ES-I3 (cell line): ENCODE measurements at regions not wholly inside any gene's neighbourhood (a gene's known extent, or its start where the extent isn't known, plus 50 kb on each side); places are given as distances from the start of the nearest gene placed in this dataset.
"Not testable (repeated sequence)": the region's sequence is repeated elsewhere in the genome, so short reads cannot be mapped to it uniquely, and the experiment has no call there.

Source experiments
- H3K36me3 ChIP-seq: 2 replicates; pipeline ENCODE4 v1.6.1; 2013; ENCODE audit warnings: mild to moderate bottlenecking, low read length, control low read depth, moderate library complexity; ENCODE audit not compliant: insufficient read depth
- H3K4me1 ChIP-seq: 2 replicates; pipeline ENCODE4 v1.6.1; 2013; ENCODE audit warnings: mild to moderate bottlenecking, control low read depth, low read length; ENCODE audit not compliant: insufficient read depth
- H3K9ac ChIP-seq: 2 replicates; pipeline ENCODE4 v1.6.1; 2013; ENCODE audit warnings: low read depth, mild to moderate bottlenecking, low read length, moderate library complexity
- H3K9me3 ChIP-seq: 2 replicates; pipeline ENCODE4 v1.6.1; 2013; ENCODE audit warnings: mild to moderate bottlenecking, low read length, moderate library complexity; ENCODE audit not compliant: control insufficient read depth, insufficient read depth

DNA sequence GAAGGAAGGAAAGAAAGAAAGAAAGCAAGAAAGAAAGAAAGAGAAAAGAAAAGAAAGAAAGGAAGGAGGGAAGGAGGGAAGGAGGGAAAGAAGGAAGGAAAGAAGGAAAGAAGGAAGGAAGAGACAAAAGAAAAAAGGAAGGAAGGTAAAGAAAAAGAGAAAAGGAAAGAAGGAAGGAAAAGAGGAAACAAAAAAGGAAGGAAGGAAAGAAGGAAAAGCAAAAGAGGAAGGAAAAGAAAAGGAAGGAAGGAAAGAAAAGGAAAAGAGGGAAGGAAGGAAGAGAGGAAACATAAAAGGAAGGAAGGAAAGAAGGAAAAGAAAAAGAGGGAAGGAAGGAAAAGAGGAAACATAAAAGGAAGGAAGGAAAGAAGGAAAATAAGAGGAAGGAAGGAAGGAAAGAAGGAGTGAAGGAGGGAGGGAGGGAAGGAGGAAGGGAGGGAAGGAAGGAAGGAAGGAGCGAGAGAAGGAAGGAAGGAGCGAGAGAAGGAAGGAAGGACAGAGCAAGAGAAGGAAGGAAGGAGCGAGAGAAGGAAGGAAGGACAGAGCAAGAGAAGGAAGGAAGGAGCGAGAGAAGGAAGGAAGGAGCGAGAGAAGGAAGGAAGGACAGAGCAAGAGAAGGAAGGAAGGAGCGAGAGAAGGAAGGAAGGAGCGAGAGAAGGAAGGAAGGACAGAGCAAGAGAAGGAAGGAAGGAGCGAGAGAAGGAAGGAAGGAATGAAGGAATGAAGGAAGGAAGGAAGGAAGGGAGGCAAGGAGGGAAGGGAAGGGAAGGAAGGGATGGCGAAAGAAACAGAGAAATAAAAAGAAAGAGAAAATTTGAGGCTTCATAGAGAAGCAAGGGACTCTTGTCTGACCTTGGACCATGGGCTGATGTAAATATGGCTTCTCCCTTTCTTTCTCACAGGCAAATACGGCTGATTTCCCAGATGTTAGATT is 266.3 kb downstream of the ASMT start:
- H3K9me3 ChIP-seq = peaks cover 11% of the 10 kb centered on the region
- H3K4me1 ChIP-seq, H3K36me3 ChIP-seq, H3K9ac ChIP-seq: not testable (repeated sequence)

DNA sequence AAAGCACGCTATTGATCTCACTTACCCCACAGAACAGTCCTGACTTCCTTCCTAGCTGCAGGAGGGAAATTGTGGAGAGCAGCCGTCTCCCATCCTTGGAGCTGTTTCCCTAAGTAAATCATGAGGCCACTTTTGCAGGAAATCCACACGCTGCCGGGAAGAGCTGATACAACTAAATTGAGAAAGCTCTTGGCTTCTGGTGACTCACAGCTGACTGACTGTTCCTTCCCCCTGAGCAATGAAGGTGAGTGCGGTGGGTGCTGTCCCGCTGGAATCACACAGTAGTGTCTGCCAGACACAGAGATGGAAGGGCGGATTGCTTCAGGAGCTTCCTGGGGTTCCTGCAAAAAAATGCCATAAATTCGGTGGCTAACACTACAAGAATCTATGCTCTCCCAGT is 268.9 kb downstream of the ASMT start:
- Histone ChIP-seq H3K9me3 (peaks cover 20% of the 10 kb centered on the region), H3K9ac (no peak overlapping the region), H3K4me1 (no peaks in the 10 kb centered on the region), H3K36me3 (no peaks in the 10 kb centered on the region)

DNA sequence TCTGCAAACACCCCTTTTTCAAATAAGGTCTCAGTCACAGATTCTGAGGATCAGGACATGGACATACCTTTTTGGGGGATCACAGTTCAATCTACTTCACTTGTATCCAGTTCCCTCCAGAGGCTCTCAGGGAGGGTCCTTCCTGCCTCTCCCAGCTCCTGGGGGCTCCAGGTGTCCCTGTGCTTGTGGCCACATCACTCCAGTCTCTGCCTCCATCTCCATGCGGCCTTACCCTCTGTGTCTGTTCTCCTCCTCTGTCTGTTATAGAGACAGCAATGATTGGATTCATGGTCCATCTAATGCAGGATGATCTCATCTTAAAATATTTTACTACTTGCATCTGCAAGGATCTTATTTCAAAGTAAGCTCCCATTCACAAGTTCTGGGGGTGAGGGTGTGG is 269.6 kb downstream of the ASMT start:
- peaks cover 16% of the 10 kb centered on the region for H3K9me3 ChIP-seq
- H3K36me3 ChIP-seq = no peaks in the 10 kb centered on the region
- H3K9ac ChIP-seq = no peak overlapping the region
- no peaks in the 10 kb centered on the region for H3K4me1 ChIP-seq

DNA sequence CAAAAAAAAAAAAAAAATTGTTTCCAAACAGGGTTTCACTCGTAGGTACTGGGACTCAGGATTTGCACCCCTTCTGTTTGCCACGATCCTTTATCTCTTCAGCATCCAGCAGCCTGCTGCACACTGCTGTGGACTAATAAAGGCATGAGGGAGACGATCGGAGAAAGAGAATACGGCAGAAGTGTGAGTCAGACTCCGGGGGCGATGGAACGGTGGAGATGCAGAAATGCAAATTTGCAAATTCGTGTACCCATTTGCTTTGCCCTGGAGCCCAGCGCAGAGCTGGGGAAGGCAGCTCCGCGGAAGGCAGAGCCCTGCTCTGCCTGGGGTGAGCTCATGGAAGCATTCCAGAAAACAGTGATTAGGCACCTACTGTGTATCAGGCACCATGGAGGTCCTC is 270.3 kb downstream of the ASMT start:
- Histone ChIP-seq H3K4me1 (no peaks in the 10 kb centered on the region), H3K9ac (no peak overlapping the region), H3K9me3 (peaks cover 14% of the 10 kb centered on the region), H3K36me3 (no peaks in the 10 kb centered on the region)

DNA sequence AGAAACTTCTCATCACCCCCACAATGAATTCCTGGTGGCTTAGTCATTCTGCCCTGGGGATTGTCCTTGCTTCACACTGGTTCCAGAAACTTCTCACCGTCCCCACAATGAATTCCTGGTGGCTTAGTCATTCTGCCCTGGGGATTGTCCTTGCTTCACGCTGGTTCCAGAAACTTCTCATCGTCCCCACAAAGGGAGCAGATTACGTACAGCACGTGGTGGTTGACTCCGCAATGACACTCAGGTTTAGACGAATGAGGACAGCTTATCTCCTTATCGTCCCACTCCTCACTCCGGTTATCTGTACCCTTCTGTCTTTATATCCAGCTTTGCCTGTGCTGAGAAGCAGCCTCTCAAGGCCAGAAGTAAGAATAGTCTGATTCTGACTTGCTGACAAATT is 273.4 kb downstream of the ASMT start:
- not testable (repeated sequence) for H3K36me3 ChIP-seq, H3K9ac ChIP-seq, H3K4me1 ChIP-seq
- peaks cover 14% of the 10 kb centered on the region for H3K9me3 ChIP-seq

DNA sequence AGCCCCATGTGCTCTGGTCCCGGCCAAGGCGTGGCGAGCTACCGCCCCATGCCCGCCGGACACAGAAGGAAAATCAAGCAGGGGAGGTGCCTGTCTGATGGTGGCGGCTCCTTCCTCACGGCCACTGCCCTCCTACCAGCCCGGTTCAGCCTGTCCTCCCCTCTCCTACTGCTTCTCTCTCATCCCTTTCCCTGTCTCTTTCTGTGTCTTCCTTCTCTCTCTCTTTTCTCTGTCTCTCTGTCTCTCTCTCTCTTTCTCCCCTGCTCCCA is 279.1 kb downstream of the ASMT start:
- Histone ChIP-seq H3K4me1 (no peaks in the 10 kb centered on the region), H3K9me3 (no peaks in the 10 kb centered on the region; the same call in 1 of the 2 replicates), H3K9ac (no peak overlapping the region), H3K36me3 (no peaks in the 10 kb centered on the region)

DNA sequence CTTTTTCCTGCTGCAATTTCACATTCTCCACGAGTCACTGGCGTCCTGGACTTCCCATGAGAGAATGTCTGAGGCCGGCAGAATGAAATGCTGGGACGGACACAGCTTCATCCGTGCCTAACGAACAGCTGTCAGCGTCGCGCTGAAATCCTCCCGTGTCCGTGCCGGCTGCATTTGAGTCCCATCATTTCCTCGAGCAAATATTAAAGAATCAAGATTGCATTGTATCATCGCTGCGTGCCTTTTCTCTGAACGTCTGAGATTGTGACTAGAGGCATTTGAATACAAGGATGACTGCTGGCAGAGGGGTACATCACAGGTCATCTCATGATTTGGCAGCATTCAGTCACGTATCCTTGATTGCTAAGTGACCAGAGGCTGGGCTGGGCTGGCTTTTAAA is 279.9 kb downstream of the ASMT start:
- Histone ChIP-seq H3K36me3 (no peaks in the 10 kb centered on the region), H3K9ac (no peak overlapping the region), H3K9me3 (no peaks in the 10 kb centered on the region), H3K4me1 (peaks cover 3% of the 10 kb centered on the region; the same call in 1 of the 2 replicates)

DNA sequence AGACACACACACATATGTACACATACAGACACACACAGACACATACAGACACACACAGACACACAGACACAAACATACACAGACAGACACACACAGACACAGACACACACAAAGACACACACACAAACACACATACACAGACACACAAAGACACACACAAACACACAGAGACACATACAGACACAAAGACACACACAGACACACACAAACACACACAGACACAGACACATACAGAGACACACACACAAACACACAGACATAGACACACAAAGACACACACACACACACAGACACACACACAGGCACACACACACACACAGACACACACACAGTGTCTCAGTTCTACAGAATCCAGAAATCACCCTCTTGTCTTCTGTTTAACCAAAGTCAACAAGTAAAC is 280.7 kb downstream of the ASMT start:
- Histone ChIP-seq H3K4me1 (peaks cover 5% of the 10 kb centered on the region; the same call in 1 of the 2 replicates), H3K9ac (no peak overlapping the region), H3K36me3 (no peaks in the 10 kb centered on the region), H3K9me3 (no peaks in the 10 kb centered on the region)

DNA sequence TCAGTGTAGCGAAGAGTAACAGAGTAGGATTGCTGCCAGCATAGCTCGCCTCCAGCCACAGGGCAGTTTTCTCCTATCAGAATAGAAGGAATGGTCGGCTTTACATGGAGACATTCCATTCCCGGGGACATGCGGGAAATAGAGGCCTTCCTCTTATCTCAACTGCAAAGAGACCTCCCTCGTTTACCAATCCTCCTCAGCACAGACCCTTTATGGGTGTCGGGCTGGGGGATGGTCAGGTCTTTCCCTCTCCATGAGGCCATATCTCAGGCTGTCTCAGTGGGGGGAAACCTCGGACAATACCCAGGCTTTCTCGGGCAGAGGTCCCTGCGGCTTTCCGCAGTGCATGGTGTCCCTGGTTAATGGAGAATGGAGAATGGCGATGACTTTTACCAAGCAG is 285.0 kb downstream of the ASMT start:
- peaks cover 5% of the 10 kb centered on the region; the same call in 1 of the 2 replicates for H3K4me1 ChIP-seq
- H3K9me3 ChIP-seq = no peaks in the 10 kb centered on the region
- no peaks in the 10 kb centered on the region for H3K36me3 ChIP-seq
- H3K9ac ChIP-seq = no peak overlapping the region

DNA sequence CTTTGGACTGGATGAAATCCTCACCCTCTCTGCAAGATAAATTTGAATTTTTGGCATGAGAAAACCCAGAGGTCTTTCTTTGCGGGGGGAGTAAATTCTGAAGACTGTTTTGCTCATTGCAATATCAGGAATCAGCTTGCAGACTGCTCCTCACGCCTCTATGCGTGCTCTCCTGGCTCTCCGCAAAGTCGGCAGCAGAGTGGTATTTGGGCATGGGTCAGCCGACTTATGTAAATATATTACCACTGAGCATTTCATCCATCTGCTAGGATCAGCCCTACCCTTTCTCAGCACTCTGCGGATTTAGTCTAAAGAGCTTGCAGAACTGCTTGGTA is 288.0 kb downstream of the ASMT start:
- Histone ChIP-seq H3K4me1 (peaks cover 5% of the 10 kb centered on the region; the same call in 1 of the 2 replicates), H3K9me3 (no peaks in the 10 kb centered on the region), H3K9ac (no peak overlapping the region), H3K36me3 (no peaks in the 10 kb centered on the region)

DNA sequence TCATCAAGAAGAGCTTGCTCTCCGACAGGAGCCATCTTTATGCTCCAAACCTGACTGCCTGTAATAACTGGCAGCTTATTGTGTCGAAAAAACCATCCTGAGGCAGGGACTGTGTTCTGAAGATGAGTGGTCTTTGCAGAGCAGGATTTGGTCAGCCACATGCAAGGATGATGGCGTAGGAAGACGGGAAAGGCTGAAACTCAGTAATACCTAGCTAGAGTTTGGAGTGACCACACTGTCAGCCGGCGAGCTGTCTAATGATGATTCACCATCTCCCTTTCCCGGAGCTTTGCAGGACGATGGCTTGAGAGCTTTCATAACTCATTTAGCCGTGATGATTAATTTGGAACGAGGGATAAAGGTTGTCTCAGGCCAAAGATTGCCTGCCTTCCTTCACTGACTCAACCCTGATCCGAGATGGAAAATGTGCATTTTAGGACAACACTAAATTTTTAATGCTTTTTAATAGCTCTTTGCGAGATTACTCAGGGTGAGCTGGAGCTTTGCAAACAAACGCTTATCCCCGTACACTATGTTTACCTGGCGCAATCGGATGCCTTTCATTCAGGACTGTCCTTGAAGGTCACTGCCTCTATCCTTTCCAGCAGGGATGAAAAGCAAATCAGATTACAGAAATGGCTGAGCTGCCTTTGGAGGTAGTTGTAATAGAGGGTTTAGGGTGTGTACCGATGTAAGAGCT is 288.5 kb downstream of the ASMT start:
- H3K4me1 ChIP-seq = peaks cover 5% of the 10 kb centered on the region; the same call in 1 of the 2 replicates
- no peaks in the 10 kb centered on the region for H3K36me3 ChIP-seq
- no peaks in the 10 kb centered on the region for H3K9me3 ChIP-seq
- no peak overlapping the region for H3K9ac ChIP-seq

DNA sequence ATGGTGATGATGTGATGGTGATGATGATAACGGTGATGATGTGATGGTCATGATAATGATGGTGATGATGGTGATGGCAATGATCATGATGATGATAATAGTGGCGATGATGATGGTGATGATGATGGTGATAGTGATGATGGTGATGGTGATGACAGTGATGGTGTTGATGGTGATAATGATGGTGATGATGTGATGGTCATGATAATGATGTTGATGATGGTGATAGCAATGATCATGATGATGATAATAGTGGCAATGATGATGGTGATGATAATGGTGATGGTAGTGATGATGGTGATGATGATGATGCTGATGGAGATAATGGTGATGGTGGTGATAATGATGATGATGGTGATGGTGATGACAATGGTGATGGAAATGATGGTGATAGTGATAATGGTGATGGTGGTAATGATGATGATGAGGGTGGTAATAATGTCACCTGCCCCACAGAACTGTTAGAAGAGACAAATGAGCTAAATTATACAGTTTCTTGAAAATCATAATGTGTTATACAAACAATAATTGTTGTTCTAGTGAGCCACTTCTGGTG is 289.9 kb downstream of the ASMT start:
- peaks cover 4% of the 10 kb centered on the region; the same call in 1 of the 2 replicates for H3K4me1 ChIP-seq
- no peaks in the 10 kb centered on the region for H3K9me3 ChIP-seq
- no peak overlapping the region for H3K9ac ChIP-seq
- H3K36me3 ChIP-seq = no peaks in the 10 kb centered on the region

DNA sequence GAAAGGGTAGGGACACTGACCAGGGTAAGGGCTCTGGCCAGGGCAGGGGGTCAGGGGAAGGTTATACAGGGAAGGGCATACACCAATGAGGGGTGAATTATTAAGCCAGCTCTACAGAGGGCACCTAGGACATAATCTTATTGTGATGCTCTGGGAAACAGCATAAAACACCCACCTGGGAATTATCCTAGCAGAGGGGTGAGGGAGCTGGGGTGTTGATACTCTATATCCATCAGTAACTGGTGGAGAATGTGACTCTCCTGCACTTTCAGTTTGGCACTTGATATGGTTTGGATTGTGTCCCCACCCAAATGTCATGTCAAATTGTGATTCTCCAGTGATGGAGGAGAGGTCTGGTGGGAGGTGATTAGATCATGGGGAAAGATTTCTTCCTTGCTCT is 291.2 kb downstream of the ASMT start:
- Histone ChIP-seq H3K36me3 (no peaks in the 10 kb centered on the region), H3K9ac (no peak overlapping the region), H3K9me3 (no peaks in the 10 kb centered on the region), H3K4me1 (0 out of 2 replicates have a peak, but pooled peaks cover 6% of the 10 kb centered on the region)

DNA sequence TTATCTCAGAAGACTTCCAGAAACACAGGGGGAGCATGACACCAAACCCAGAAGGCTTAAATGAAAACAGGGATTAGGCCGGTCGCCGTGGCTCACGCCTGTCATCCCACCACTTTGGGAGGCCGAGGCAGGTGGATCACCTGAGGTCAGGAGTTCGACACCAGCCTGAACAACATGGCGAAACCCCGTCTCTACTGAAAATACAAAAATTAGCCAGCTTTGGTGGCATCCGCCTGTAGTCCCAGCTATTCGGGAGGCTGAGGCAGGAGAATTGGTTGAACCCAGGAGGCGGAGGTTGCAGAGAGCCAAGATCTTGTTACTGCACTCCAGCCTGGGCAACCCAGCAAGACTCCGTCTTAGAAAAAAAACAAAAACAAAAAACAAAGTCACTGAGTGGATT is 294.1 kb downstream of the ASMT start:
- not testable (repeated sequence) for H3K9me3 ChIP-seq, H3K36me3 ChIP-seq, H3K9ac ChIP-seq, H3K4me1 ChIP-seq
